MM.1S (cell line): ENCODE measurements at regions not wholly inside any gene's neighbourhood (a gene's known extent, or its start where the extent isn't known, plus 50 kb on each side); places are given as distances from the start of the nearest gene placed in this dataset.

Experiments used
- DNase-seq: peaks from one replicate; pipeline ENCODE4 v3.0.0-alpha.2; 2015
- H2AFZ ChIP-seq: fragments of 300-600 bp; sonication (generic); 2 replicates; pipeline ENCODE4 v1.6.0; 2016; ENCODE audit warnings: antibody characterized with exemption, low read length
- H3F3A ChIP-seq: fragments of 300-600 bp; sonication (generic); 2 replicates; pipeline ENCODE4 v1.6.1; 2016; ENCODE audit warnings: mild to moderate bottlenecking, antibody characterized with exemption, low read length, moderate library complexity, mixed read lengths; ENCODE audit not compliant: insufficient read depth
- H3K27ac ChIP-seq: fragments of 300-600 bp; sonication (generic); 2 replicates; pipeline ENCODE4 v1.5.1; 2016; ENCODE audit warnings: mild to moderate bottlenecking, low read length
- H3K27me3 ChIP-seq: fragments of 300-600 bp; sonication (generic); replicated peaks from 2 replicates; pipeline ENCODE4 v1.6.0; 2016; ENCODE audit warnings: low read length; ENCODE audit not compliant: insufficient read depth
- H3K36me3 ChIP-seq: fragments of 300-600 bp; sonication (generic); replicated peaks from 2 replicates; pipeline ENCODE4 v1.6.1; 2016; ENCODE audit warnings: mild to moderate bottlenecking, low read length, mixed read lengths; ENCODE audit not compliant: insufficient read depth
- H3K4me1 ChIP-seq: fragments of 300-600 bp; sonication (generic); 2 replicates; pipeline ENCODE4 v1.6.1; 2016; ENCODE audit warnings: low read length, mixed read lengths
- H3K4me2 ChIP-seq: fragments of 300-600 bp; sonication (generic); 2 replicates; pipeline ENCODE4 v1.6.0; 2016; ENCODE audit warnings: low read depth, low read length
- H3K4me3 ChIP-seq: fragments of 300-600 bp; sonication (generic); 2 replicates; pipeline ENCODE4 v1.5.1; 2016; ENCODE audit warnings: low read length, mixed read lengths
- H3K79me2 ChIP-seq: fragments of 300-600 bp; sonication (generic); 2 replicates; pipeline ENCODE4 v1.6.1; 2016; ENCODE audit warnings: mixed run types, low read length, mixed read lengths
- H3K9ac ChIP-seq: fragments of 300-600 bp; sonication (generic); 2 replicates; pipeline ENCODE4 v1.6.1; 2016; ENCODE audit warnings: low read length, mixed read lengths
- H3K9me2 ChIP-seq: fragments of 300-600 bp; sonication (generic); replicated peaks from 2 replicates; pipeline ENCODE4 v1.6.1; 2016; ENCODE audit warnings: mild to moderate bottlenecking, low read length, mixed read lengths; ENCODE audit not compliant: insufficient read depth
- H3K9me3 ChIP-seq: fragments of 300-600 bp; sonication (generic); replicated peaks from 2 replicates; pipeline ENCODE4 v1.6.1; 2016; ENCODE audit warnings: mild to moderate bottlenecking, low read length, mixed read lengths; ENCODE audit not compliant: insufficient read depth
- H4K20me1 ChIP-seq: fragments of 300-600 bp; sonication (generic); 2 replicates; pipeline ENCODE4 v1.6.1; 2016; ENCODE audit warnings: mild to moderate bottlenecking, low read length, moderate library complexity, mixed read lengths; ENCODE audit not compliant: insufficient read depth
- CTCF ChIP-seq: fragments of 300-600 bp; sonication (generic); IDR thresholded peaks from 2 replicates; pipeline ENCODE4 v1.5.1; 2016; ENCODE audit warnings: antibody characterized with exemption, low read length, mixed read lengths
- EZH2 ChIP-seq: fragments of 300-600 bp; sonication (generic); optimal IDR thresholded peaks from 2 replicates; pipeline ENCODE3; 2017; ENCODE audit warnings: low read depth, mild to moderate bottlenecking, antibody characterized with exemption, low read length, mixed read lengths
- EZH2phosphoT487 ChIP-seq: fragments of 300-600 bp; sonication (generic); IDR thresholded peaks from 2 replicates; pipeline ENCODE4 v1.6.1; 2018; ENCODE audit warnings: antibody characterized with exemption, low read length

DNA sequence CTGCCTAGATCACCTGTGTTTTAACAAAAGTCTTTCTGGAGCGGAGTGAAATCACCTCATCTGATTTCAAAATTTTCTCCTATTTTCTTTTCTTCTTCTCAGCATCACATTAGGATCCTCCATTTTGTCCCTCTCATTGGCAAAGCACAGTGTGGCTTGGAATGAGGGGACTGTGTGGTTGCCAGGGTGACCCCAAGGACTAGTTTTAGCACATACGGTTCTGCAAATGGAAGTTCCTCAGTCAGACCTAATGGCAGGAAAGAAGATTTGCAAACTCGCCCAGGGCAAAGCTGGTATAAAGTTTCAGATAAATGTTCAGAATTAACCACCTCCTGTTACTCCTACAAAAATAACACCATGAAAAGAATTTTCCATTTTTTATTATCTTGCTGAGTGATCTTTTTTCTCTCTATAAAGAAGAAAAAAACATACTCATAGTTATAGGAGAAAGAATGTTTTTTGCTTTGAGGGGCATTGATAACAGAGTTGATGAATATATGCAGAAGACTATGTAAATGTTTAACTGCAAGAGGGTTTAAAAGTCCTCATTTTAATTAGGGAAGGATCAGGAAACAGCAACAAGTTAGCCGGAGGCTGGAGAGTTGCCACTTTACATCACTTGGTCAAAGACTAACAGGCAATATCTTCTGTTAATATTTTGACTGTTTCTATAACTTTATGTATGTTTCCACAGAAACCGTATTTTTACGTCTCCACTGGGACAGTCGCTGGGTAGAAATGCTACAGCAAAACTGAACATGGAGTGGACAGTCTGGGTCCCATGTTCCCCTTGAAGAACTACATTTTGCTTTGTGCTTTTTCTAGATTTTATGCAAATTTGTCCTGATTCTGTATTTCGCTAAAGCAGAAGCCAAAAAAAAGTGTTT lies 257.8 kb downstream of the NR2F1-AS1 start:
- Histone ChIP-seq H3K9me2 (no peaks in the 10 kb centered on the region), H3K4me1 (no peaks in the 10 kb centered on the region), H3K36me3 (no peaks in the 10 kb centered on the region), H3K4me2 (no peak overlapping the region), H3K79me2 (no peaks in the 10 kb centered on the region), H3K27ac (no peak overlapping the region), H3K9ac (no peak overlapping the region), H3F3A (no peaks in the 10 kb centered on the region), H3K9me3 (no peaks in the 10 kb centered on the region), H2AFZ (no peak overlapping the region), H4K20me1 (no peaks in the 10 kb centered on the region), H3K27me3 (no peaks in the 10 kb centered on the region), H3K4me3 (no peak overlapping the region)
- no peak for DNase-seq
- TF ChIP-seq CTCF (no peak), EZH2phosphoT487 (no peak), EZH2 (no peak)

GRCh38 chr5:93320920-93321445 lies 260.0 kb downstream of the NR2F1-AS1 start:
- Histone ChIP-seq H3K9ac (no peak overlapping the region), H3K4me3 (no peak overlapping the region), H3K4me2 (no peak overlapping the region), H3K36me3 (no peaks in the 10 kb centered on the region), H3K27me3 (no peaks in the 10 kb centered on the region), H3K4me1 (no peaks in the 10 kb centered on the region), H3K9me2 (no peaks in the 10 kb centered on the region), H4K20me1 (no peaks in the 10 kb centered on the region), H3K79me2 (no peaks in the 10 kb centered on the region), H3F3A (no peaks in the 10 kb centered on the region), H2AFZ (no peak overlapping the region), H3K27ac (no peak overlapping the region), H3K9me3 (no peaks in the 10 kb centered on the region)
- DNase-seq: no peak
- no peak for TF ChIP-seq EZH2
- TF ChIP-seq EZH2phosphoT487: no peak
- TF ChIP-seq CTCF: no peak

DNA sequence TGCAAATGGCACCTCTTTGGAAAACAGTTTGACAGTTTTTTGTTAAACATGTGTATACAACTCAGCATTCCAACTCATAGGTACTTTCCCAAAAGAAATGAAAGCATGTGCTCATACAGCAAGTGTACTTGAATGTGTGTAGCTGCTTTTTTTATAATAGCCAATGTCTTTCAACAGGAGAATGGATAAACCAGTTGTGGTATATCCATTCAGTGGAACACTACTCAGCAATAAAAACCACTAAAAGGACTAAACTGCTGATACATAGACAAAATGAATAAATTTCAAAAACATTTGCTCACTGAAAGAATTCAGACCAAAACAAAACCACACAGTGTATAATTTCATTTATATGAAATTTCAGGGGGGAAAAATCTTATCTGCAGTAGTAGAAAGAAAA lies 267.3 kb downstream of the NR2F1-AS1 start:
- no peak for TF ChIP-seq EZH2phosphoT487
- no peak for TF ChIP-seq EZH2
- TF ChIP-seq CTCF: no peak
- Histone ChIP-seq H3K9me2 (no peaks in the 10 kb centered on the region), H3K27ac (no peak overlapping the region), H3K9ac (no peak overlapping the region), H4K20me1 (no peaks in the 10 kb centered on the region), H3K4me1 (no peaks in the 10 kb centered on the region), H3F3A (no peaks in the 10 kb centered on the region), H3K9me3 (no peaks in the 10 kb centered on the region), H3K36me3 (no peaks in the 10 kb centered on the region), H3K4me3 (no peak overlapping the region), H2AFZ (no peak overlapping the region), H3K4me2 (no peak overlapping the region), H3K79me2 (no peaks in the 10 kb centered on the region), H3K27me3 (no peaks in the 10 kb centered on the region)
- no peak for DNase-seq
